HG03442 (cell line): ENCODE measurements at regions not wholly inside any gene's neighbourhood (a gene's known extent, or its start where the extent isn't known, plus 50 kb on each side); places are given as distances from the start of the nearest gene placed in this dataset.
A peak's percentile ranks its signal among the peaks of the same experiment; 100 is the strongest.

ENCODE experiments used
- ATAC-seq: cut with Tn5 transposase; IDR thresholded peaks from one replicate; pipeline ENCODE4 v1.9.1; 2021; ENCODE audit warnings: mild to moderate bottlenecking, moderate library complexity; ENCODE audit not compliant: unreplicated experiment

DNA sequence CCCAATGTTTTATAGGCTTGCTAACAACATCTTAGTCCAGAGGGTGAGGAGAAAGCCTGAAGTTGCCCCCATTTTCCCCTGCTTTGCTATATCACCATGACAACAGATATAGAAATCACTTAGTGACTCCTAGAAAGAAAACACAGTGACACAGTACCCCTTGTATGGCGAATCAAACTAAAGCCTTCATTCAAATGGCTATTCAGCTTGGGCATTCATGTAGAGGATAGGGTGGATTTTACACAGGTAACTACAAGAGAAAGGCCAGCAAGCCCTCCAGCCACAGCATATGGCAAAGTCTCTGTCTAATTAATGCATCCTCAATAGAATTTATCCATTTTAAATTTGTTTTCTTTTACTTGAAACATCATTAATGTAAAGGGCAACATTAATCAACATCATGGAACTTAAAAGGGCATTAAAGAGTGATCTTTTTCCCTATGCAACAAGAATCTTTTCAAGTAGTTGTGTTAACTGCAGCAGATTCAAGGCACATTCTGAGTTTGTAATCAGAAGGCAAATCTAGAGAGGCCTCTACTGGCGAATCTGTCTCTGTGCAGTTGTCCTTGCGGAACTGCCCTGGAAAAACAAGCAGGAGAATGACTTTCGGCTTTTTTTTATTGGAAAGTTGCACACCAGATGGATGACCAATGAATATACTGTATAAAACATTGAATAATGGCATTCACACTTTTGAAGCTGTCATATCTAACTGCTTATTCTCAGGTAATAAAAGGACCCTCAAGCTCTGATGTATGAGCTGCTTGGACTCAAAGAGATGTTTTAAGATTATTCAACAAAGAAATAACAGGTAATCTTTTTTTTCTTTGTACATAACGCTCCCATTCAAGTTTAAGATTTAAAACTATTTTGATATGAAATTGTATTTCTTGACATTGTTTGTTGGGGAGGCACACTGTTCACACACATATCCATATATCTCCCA lies 621.7 kb upstream of the AGTR1 start:
- ATAC-seq = no peak

DNA sequence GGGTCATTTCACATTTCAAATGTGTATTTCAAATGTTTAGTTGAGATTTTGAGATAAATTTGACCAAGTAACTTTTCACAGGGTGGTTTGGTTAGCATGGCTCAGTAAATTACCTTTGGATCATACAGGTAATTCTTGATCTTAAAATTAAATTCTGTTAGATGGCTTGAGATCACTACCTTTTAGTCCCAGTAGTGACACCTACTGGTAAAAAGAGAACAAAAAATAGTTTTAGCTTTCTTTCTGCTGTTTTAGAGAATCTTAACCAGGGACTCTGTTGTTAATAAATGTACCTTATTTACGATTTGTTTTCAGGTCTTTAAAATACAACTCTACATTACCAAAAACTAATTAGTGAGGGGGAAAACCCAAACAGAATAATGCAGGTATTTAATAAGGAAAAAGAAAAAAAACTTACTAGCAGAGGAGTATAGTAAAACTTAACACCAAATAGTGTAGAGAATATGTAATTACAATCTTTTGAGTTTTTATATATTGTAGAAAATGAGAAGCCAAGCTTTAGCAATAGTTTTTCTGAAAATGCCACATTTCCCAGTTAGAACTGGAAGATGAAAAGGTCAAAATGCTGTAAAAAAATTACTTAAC lies 620.3 kb upstream of the AGTR1 start:
- ATAC-seq = peak; percentile 48

DNA sequence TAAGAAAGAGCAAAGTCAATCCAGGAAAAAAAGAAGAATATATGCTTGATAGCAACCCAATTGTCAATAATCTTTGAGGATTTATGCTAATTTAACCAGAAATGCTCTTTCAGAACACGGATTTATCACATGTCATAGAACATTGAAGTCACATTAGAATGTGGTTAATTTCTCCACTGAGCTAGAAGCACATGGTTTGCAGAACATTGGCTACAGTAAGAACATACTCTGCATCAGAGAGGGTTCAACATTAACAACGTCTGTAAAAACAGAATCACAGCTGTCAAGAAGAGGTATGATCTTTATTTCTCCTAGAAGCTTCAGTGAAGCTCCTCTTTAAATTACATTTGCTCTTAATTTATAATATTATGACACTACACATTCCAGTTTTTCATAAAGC lies 619.7 kb upstream of the AGTR1 start:
- no peak for ATAC-seq

DNA sequence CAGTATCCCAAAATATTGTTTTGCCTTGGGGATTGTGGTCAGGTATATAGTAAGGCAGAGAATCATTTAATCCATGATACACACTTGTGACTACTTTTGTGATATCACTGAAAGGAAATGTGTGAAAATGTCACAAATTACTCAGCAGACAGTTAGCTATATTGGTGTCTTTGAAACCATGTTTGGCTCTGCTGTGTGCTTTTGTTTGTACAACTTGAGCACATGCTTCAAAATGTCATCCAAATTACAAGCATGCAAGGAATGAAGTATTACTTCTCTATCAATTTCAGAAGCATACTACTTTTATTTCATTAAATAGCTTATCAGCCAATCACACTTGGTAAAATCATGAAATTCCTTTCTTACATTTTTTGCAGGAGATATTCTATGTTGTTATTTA lies 619.0 kb upstream of the AGTR1 start:
- no peak for ATAC-seq

DNA sequence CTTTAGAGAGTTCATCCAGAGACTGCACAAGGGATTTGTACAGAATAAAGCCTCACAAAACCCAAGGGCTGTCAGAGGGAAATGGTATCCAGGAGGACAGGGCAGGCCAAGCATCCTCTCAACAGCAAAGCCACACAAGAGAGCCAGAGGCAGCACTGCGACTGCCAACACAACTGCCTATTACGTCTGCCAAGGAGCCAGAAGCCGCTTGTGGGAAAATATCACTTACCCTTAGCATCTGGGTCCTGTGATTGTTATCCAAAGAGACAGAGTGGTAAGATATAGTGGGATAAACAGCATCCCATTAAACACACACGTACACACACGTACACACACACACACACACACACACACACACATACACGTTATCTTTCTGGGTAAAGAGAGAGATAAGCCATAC lies 618.3 kb upstream of the AGTR1 start:
- ATAC-seq = no peak

DNA sequence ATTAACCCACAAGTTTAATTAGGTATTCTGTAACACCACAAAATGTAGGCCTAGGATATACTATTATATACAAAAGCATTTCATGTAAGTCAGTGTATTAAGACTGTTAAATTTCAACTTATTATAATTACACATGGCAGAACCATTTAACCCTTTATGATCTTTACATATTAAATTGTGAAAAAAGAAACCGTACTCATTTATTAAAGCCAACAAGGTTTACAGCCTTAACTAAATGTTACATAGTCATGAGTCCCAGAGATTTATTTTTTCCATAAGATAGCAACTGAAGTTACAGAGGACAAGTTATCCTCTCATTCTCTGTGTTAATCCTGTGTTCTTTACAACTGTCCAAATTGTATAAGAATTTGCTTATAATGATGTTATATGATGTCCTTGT lies 615.8 kb upstream of the AGTR1 start:
- no peak for ATAC-seq

DNA sequence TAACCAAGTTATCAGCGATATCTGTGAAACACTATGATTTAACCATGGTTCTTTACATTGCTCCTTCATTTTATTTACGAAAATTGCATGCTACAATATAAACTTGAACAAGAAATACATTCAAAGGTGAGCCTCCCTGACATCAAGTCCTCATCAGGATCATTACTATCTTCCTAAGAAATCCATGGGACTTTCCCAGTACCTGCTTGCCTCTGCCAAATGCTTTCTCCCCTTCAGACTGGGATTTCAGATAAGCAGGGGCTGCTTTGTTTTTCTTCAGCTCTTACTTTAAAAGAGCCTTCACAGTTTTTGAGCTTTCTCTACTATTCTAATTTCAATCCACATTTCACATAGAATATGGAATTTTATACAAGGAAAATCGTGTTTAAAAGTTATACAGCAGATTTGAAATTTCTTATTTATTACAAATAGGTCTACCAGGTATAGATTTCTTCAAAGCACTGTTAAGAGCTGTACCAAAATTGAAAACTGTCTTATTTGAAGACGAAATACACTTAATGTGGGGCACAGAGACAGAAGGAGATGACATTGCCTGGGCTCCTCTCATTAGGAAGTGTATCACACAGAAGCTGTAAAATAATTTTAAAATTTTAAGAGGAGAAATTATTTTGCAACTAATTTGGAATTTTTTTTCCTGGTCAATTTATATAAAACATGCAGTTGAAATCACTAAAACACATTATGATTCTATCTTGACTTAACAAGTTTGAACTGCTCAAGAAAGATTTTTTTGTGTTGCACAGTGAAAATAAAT lies 615.0 kb upstream of the AGTR1 start:
- ATAC-seq = no peak

DNA sequence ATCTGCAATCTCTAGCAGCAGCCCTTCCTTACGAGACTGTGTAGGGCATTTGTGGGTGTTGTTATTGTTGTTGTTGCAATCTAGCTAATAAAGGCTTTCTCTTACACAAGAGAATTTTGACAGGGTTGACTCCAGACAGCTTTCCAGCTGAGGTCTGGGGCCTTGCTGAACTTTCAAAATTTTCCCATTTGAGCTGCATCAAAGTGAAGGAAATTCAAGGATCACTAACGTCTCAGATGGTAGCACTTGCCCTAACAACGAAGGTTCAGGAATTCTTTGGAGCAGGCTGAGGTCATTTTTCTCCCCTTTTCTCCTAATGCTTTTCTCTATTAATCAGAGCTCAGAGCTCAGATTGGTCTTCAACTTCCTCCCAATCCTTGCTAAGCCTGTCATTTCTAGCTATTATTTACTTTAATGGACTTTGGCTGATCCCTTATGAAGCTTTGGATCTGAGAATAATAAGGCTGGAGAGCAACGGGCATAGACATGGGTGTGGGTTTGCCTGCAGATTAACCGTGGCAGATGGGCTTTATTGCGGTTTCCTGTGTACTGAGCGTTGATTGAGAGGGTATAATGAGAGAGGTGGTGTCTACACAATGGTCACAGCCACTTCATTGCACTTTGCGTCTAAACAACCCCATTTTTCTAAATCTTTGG lies 614.0 kb upstream of the AGTR1 start:
- no peak for ATAC-seq

DNA sequence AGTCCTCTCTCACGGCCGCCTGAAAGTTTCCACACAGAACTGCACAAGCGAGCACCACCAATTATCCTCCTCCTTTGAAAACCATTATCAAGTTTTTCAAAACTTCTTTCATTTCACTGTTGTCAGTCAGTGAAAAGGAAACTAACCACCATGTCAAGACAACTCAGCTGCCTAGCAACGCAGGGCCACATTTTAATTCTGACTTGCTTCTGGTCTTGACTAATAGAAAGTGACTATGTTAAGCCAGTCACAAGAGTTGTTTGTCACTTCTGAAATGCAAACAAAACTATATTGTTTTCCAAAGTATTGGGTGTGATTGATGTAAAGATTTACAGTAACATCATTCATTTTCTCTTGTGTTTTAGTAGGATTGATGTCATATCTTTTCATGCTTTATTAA lies 612.8 kb upstream of the AGTR1 start:
- ATAC-seq = peak; percentile 94

DNA sequence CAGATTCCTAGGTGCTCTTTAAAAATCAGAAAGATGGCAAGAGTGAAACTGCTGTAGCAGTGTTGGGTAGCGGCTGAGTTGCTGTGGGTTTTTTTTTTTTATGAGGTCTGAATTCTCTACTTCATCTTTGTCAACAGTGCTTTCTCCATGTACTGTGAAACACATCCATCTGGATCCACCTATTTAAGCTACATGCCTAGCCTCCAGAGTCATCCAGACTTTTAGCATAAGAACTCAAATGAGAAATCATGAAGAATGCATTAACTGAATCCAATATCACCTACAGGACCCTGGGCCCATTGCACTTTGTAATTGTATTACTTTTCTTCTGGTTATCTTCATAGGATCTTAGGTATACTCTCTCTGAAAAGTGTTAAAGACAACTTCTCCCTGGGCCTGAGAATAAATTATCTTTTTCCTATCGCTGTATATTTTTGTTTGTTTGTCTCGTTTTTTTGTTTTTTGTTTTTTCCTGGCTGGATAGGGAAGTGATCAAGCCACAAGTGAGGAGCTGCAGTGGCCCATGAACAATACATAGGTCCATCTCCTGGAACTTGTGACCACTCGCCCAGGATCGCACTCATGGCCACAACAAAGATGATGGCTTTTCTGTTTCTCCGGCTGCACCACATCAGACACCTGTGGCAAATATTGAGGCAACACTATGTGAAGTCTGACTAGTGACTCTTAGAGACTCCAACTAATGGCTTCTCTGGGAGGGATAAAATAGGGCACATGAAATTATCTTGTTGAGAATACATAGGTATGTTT lies 609.9 kb upstream of the AGTR1 start:
- ATAC-seq = no peak

DNA sequence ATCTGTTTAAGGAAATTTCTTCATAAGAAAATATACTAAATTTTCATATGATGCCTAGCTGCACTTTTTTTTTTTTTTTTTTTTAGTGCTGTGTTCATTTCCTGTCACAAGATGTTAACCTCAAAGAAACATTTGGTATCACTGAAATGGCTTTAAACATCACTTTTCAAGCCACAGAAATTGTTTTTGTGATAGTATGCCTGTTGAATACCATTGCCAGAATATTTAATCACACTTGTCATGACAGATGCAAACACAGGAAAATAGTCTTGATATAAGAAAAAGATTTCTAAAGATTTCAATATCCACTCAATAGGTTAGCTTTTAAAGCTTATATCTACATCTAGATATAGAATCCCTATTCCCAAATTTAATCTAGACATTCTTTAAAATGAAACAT lies 608.5 kb upstream of the AGTR1 start:
- no peak for ATAC-seq

DNA sequence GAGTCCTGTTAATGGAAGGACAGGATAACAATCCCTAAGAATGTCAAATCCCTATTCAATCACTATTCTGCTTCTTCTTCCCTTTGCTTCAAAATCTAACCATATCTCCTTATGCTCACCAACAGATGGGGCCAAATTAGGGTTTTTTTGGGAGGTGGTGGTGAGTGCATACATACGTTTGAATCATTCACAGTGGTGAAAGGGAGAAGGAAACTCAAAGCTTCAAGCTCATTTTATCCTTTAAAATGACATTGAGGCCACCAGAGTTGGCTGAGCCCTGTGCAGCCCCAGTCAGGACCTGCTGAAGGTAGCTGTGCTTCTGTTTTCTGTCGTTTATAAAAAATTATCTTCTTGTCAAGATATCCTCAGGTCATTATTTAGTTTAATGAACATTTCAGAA lies 607.5 kb upstream of the AGTR1 start:
- ATAC-seq = no peak

DNA sequence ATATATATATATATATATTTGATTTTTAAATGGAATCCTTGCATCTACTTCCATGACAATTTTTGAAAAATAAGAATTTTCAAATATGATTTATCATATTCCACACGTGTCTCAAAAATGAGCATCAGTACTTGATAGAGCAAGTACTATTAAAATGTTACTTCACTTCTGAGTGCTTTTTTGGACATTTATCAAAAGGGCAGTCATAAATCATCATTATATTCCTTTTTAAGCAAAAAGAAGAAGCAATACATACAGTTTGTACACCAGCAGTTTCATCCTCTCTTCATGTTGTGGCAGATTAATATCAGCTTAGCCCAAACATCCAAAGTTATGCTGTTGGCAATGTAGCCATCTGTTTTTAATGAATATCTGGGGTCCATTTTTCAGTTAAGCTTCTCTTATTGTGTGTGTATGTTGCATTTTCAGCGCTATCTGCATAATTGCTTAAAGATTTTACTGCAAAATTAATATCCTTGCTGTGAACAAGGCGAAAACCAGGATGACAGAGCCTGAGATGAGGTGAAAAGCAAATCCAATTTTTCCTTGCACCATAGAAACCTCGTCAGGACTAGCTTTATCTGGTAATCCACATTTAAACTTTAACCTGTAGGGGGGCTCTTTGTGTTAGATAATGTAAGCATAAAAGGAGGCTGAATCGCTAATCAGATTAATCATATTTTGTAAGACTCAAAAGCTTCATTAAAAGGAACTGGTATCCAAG lies 604.9 kb upstream of the AGTR1 start:
- ATAC-seq = no peak

DNA sequence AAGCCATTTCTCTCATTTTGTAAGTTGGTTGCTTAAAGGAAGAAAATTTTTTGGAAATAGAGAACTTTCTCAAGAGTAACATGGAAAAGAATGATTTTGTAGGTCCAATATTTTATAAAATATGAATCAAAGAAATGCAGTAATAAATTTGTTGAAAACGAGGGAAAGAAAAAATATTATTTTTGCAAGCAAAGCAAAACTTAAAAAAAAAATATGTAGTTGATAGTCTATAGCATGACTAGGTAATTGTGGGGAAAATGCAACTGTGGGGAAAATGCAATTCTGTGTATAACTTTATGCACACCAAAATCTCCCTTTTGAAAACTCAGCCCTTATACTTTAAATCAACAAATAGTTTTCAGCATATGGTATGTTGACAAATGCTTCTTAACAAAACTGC lies 604.0 kb upstream of the AGTR1 start:
- no peak for ATAC-seq

DNA sequence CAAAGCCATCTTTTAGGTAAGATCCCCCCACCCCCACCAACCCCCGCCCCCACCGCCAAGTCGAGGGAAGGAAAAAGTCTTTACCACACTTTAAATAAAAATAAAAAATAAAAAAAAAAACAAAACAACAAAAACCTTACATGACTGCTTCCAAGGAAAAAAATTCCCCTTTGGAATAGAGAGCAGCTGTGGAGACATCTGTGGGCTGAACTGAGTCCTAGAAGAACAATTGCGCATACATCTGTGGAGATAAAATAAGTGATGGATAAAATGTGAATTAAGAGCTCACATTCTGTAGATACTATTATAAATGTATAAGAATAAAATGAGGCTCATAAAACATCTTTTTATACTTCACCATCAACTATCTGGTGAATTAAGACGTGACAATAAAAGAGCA lies 601.7 kb upstream of the AGTR1 start:
- ATAC-seq = no peak

DNA sequence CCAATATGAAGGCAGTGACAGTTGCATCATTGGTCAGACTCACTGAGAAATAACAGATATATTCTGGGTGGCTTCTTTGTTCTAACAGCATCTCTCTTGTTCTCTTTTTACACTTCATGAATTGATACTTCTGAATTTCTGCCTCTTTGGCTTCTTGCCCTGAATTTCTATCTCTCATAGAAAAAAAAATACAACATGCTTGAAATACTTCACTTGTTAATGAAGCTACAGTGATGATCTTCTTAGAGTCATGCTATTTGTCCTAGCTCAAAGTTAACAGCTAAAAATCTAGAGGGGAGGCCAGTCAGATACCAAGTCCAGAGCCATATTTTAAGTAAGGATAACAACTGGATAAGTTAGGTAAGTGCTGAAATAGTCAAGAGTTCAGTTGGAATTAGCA lies 597.2 kb upstream of the AGTR1 start:
- ATAC-seq = no peak

DNA sequence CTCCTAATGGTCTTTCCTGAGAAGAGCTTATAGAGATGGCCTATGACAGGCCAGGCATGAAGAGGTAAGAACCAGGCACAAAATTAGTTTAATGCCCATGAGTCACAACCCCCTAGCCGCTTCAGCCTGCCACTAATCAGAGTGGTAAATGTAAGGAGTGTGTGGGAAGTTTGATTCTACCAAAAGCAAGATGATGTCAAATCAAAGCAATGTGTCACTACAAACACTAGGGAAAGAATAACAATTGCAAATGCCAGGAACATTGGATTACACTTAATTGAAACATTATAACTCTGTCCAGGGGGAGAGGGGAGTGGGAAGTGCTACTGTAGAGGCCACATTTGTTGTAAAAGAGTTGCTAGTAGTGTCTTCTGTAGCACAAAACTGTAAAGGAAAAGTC lies 596.6 kb upstream of the AGTR1 start:
- no peak for ATAC-seq

DNA sequence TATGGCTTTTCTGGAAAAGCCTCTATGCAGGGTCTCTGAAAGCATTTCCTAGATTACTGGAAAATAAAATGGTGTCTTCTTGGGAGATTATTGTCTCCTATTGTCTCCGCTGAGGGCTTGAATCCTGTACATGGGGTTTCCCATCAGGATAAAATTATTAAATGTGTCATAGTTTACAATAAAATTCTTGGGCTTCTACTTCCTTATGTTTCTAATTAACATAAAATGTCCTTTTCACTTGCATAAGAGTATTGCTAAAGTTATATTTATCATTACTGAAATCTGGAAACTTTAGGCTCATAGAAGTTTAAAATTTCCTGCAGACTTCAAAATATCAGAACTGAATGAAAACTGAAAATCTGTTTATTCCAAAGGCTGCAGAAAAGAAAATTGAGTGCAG lies 595.5 kb upstream of the AGTR1 start:
- no peak for ATAC-seq

DNA sequence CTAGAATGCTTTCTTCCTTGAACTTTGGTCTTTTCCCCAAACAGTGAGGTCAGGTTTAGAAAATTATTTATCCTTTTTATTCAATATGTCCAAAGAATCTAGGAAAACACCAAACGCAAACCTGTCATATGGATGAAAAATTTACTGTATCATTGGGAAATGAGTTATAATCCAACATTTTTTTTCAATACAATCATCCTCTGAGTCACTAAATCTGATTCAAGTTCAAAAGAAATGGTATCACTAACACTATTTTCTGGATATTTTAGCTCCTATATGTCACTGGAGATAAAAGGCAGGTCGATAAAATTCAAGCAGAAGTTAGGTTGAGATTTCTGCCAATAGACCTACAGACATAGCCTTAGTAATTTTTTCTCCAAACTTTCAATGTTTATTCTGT lies 591.6 kb upstream of the AGTR1 start:
- ATAC-seq = no peak

DNA sequence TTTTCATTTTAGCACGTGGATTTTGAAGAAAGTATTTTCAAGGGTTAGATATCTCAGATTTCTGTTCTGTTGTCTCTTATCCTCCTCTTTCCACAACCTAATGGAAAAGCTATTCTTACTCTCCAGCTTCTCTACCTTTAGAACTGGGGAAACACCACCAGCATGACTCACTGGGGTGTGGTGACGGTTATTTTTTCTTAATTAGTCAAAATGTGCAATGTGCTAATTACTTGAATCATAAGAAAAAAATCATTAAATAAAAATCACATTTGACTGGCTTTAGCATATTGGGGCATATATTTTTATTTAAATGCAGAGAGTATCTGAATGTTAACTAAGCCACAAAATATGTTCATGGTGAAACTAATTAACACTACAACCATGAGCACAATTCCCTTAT lies 570.7 kb upstream of the AGTR1 start:
- no peak for ATAC-seq
